Thoracic aorta (tissue), 2 donors: ENCODE measurements at regions not wholly inside any gene's neighbourhood (a gene's known extent, or its start where the extent isn't known, plus 50 kb on each side); places are given as distances from the start of the nearest gene placed in this dataset.

ENCODE experiments used
- ATAC-seq: fragments of 150-250 bp; one replicate; pipeline ENCODE4 v1.8.0; 2017; ENCODE audit warnings: low read depth; ENCODE audit not compliant: insufficient number of reproducible peaks, low FRiP score
- DNase-seq: peaks from one replicate; pipeline ENCODE4 v3.0.0-alpha.2; 2020; ENCODE audit warnings: low spot score
- H3K27ac ChIP-seq, 2 donors: fragments of 200-600 bp; sonication (generic); 1 replicate in 1 of 2; 2 replicates in 1 of 2; pipeline ENCODE4 v1.5.1; 2016; ENCODE audit warnings: mild to moderate bottlenecking in 2 of 2, moderate library complexity in 2 of 2
- H3K27me3 ChIP-seq: fragments of 200-600 bp; sonication (generic); replicated peaks from 2 replicates; pipeline ENCODE4 v1.6.0; 2016; ENCODE audit warnings: mild to moderate bottlenecking; ENCODE audit not compliant: insufficient read depth
- H3K36me3 ChIP-seq: fragments of 200-600 bp; sonication (generic); one replicate; pipeline ENCODE4 v1.5.1; 2016
- H3K4me1 ChIP-seq, 2 donors: fragments of 200-600 bp; sonication (generic); 1 replicate in 1 of 2; 2 replicates in 1 of 2; pipeline versions ENCODE4 v1.5.1 to v1.6.0; 2016; ENCODE audit warnings: low read depth in 2 of 2, mild to moderate bottlenecking in 1 of 2; ENCODE audit not compliant: control insufficient read depth in 1 of 2
- H3K4me3 ChIP-seq: fragments of 200-600 bp; sonication (generic); 2 replicates; pipeline ENCODE4 v1.5.1; 2016; ENCODE audit warnings: mild to moderate bottlenecking
- H3K9me3 ChIP-seq: fragments of 200-600 bp; sonication (generic); 2 replicates; pipeline ENCODE4 v1.5.1; 2016
- TF ChIP-seq, protein P1 (sequence below): fragments of 200-600 bp; sonication (generic); IDR thresholded peaks from one replicate; pipeline ENCODE4 v1.5.1; 2019; ENCODE audit warnings: antibody characterized with exemption

DNA sequence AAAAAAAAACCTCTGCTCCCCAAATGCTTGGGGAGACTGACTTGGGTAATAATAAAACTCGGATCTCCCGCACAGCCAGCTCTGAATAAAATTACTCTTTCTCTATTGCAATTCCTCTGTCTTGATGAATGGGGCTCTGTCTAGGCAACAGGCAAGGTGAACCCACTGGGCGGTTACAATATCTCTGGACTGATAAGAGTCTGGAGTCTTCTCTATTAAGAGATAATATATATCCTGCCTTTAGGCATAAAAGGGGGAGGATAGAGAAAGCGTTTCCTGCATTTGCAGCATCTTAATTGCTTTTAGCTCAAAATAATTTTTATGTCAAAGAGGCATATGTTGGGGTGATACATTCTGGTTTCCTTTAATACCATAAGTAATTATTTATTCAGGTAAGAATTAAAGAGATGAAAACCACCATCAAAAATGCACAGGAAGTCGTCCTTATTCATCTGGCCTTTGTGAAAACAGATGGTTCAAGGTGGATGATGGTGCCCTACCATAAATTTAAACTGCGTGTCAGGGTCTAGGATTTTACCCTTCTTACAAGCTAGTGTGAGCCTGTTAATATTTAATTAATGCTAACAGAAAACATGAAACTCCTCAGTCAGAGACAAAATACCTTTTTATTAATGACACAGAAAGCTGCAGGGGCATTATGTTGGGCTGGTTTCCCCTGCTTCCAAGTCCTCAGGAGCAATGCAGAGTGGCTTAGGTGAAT is 736.8 kb downstream of the SOCS6 start:
- no peak overlapping the region for H3K4me3 ChIP-seq
- DNase-seq (no peak), ATAC-seq (no peak)
- no peaks in the 10 kb centered on the region for H3K4me1 ChIP-seq
- no peaks in the 10 kb centered on the region for H3K27me3 ChIP-seq
- TF ChIP-seq, protein P1, sequence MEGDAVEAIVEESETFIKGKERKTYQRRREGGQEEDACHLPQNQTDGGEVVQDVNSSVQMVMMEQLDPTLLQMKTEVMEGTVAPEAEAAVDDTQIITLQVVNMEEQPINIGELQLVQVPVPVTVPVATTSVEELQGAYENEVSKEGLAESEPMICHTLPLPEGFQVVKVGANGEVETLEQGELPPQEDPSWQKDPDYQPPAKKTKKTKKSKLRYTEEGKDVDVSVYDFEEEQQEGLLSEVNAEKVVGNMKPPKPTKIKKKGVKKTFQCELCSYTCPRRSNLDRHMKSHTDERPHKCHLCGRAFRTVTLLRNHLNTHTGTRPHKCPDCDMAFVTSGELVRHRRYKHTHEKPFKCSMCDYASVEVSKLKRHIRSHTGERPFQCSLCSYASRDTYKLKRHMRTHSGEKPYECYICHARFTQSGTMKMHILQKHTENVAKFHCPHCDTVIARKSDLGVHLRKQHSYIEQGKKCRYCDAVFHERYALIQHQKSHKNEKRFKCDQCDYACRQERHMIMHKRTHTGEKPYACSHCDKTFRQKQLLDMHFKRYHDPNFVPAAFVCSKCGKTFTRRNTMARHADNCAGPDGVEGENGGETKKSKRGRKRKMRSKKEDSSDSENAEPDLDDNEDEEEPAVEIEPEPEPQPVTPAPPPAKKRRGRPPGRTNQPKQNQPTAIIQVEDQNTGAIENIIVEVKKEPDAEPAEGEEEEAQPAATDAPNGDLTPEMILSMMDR, result no peak
- H3K36me3 ChIP-seq, result no peaks in the 10 kb centered on the region
- H3K9me3 ChIP-seq, result no peaks in the 10 kb centered on the region
- H3K27ac ChIP-seq, result no peak overlapping the region

DNA sequence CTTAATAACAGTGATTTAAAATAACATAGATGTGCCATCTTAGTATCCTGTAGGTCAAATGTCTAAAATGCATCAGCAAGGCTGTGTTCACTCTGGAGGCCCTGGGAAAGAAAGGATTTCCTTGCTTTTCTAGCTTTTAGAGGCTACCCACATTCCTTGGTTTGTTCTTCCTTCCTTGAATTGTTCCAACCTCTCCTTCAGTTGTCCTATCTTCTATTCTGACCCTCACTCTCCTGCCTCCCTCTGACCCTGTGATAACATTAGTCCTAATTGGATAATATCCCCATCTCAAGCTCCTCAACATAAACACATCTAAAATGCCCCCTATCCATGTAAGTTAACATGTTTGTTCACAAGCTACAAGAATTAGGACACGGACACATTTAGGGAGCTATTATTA is 733.5 kb downstream of the SOCS6 start:
- Histone ChIP-seq H3K4me1 (no peaks in the 10 kb centered on the region), H3K36me3 (no peaks in the 10 kb centered on the region)
- DNase-seq, result no peak

DNA sequence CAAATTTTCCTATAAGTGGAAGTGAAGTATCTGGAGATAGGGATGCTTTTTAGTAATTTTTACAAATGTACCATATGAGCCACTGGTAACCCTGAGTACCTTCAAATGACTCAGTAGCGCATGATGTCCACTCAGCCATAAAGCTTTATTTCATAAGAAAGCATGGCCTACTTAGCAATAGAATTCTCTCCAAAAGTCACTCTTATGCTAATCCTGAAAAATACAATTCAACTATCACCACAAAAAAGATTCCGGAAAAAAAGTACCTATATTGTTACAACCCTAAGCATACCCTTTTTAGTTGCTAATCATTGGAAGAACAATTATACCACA is 732.2 kb downstream of the SOCS6 start:
- ATAC-seq (no peak), DNase-seq (no peak)
- no peak overlapping the region for H3K27ac ChIP-seq
- no peaks in the 10 kb centered on the region for H3K4me1 ChIP-seq
- TF ChIP-seq, protein P1, result no peak
- H3K9me3 ChIP-seq, result no peaks in the 10 kb centered on the region
- H3K36me3 ChIP-seq, result no peaks in the 10 kb centered on the region
- no peak overlapping the region for H3K4me3 ChIP-seq
- H3K27me3 ChIP-seq, result no peaks in the 10 kb centered on the region

More for the DNA sequence above, 733.5 kb downstream of the SOCS6 start:
- Histone ChIP-seq H3K27me3 (no peaks in the 10 kb centered on the region), H3K4me3 (no peak overlapping the region), H3K9me3 (no peaks in the 10 kb centered on the region), H3K27ac (no peak overlapping the region)
- TF ChIP-seq, protein P1, result no peak
- no peak for ATAC-seq

DNA sequence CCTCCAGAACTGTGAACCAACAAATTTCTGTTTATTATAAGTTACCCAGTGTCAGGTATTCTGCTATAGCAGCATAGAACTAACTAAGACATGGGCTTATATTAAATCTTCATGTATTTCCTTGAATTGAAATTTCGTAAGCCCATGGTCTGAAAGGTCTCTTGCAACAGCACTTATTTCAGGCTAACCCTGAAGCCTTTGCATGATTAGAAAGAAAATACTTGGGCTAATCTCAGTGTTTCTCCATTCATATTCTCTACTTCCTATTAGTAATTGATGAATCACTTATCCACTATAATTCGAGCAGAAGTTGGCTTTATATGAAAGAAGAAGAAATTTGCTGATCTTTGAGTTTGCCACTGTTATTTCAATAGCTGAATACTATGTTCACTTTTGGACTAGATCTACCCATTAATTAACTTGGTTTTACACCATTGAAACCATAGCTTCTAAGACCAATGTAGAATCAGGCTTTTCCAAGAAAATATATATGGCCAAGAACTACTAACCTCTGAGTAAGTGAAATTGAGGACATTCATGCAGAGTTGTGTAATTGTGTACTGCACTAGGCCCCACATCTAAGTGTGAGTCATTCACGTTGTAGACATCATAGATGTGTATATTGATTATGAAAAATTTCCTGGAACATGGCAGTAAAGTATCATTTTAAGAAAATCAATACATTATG is 731.6 kb downstream of the SOCS6 start:
- Histone ChIP-seq H3K4me3 (no peak overlapping the region), H3K36me3 (no peaks in the 10 kb centered on the region), H3K4me1 (no peaks in the 10 kb centered on the region), H3K9me3 (no peaks in the 10 kb centered on the region), H3K27ac (no peak overlapping the region), H3K27me3 (no peaks in the 10 kb centered on the region)
- ATAC-seq, result no peak
- no peak for DNase-seq
- TF ChIP-seq, protein P1, result no peak

DNA sequence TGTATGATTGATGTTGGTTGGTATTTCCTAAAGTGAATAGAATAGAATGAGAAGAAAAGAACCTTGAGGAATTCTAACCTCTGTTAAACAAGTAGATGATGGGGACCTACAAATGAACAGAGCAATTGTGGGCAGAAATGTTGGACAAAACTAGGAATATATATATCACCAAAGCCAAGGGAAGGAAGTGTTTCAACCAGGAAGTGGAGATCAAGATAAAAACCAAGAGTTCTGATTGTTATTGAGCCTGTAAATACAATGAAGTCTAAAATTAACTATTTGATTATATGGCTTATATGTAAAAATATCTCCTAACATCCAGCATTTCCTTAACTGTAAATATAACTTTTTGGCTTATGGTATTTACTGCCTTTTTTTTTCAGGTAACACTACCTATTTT is 730.0 kb downstream of the SOCS6 start:
- no peaks in the 10 kb centered on the region for H3K9me3 ChIP-seq
- H3K4me3 ChIP-seq, result no peak overlapping the region
- ATAC-seq, result no peak
- H3K4me1 ChIP-seq, result no peaks in the 10 kb centered on the region
- DNase-seq, result no peak
- H3K36me3 ChIP-seq, result no peaks in the 10 kb centered on the region
- no peak overlapping the region for H3K27ac ChIP-seq
- TF ChIP-seq, protein P1, result no peak
- no peaks in the 10 kb centered on the region for H3K27me3 ChIP-seq
